PC-3 (cell line): ENCODE measurements at regions not wholly inside any gene's neighbourhood (a gene's known extent, or its start where the extent isn't known, plus 50 kb on each side); places are given as distances from the start of the nearest gene placed in this dataset.

Experiments used
- ATAC-seq: fragments of 200-7000 bp; cut with Tn5 transposase; 2 replicates; pipeline ENCODE4 v1.9.1; 2020; ENCODE audit warnings: mild to moderate bottlenecking, moderate library complexity
- BruUV-seq: library from RNA; stranded (reverse); fragments of 400-500 nt; replicated peaks from 2 replicates; lab custom pipeline; 2021; lab: Mats Ljungman, UMichigan
- CTCF ChIA-PET: fragments of 300-600 bp; sonication (Branson Sonifier 250); formaldehyde crosslinking; loops from one replicate; lab custom pipeline; 2022; ENCODE audit warnings: antibody characterized with exemption; lab: Charles Lee
- POLR2A ChIA-PET: fragments of 300-600 bp; sonication (Branson Sonifier 250); formaldehyde crosslinking; loops from one replicate; lab custom pipeline; 2022; ENCODE audit warnings: antibody characterized with exemption; ENCODE audit not compliant: unreplicated experiment; lab: Charles Lee
- DNase-seq: peaks from one replicate; pipeline ENCODE4 v3.0.0-alpha.2; 2015
- H2AFZ ChIP-seq: fragments of 300-600 bp; sonication (generic); 2 replicates; pipeline ENCODE4 v1.6.0; 2016; ENCODE audit warnings: antibody characterized with exemption, low read length
- H3F3A ChIP-seq: fragments of 300-600 bp; sonication (generic); one replicate; pipeline ENCODE4 v1.6.0; 2017; ENCODE audit warnings: antibody characterized with exemption, low read length, control low read depth, mild to moderate bottlenecking; ENCODE audit not compliant: unreplicated experiment
- H3K27ac ChIP-seq: fragments of 300-600 bp; sonication (generic); 2 replicates; pipeline ENCODE4 v1.5.1; 2016; ENCODE audit warnings: mild to moderate bottlenecking, low read length
- H3K27me3 ChIP-seq: fragments of 300-600 bp; sonication (generic); 2 replicates; pipeline ENCODE4 v1.6.1; 2016; ENCODE audit warnings: low read length, mixed read lengths
- H3K36me3 ChIP-seq: fragments of 300-600 bp; sonication (generic); 2 replicates; pipeline ENCODE4 v1.6.1; 2016; ENCODE audit warnings: low read depth, mixed run types, low read length, mixed read lengths
- H3K4me1 ChIP-seq: fragments of 300-600 bp; sonication (generic); 2 replicates; pipeline ENCODE4 v1.5.1; 2016; ENCODE audit warnings: low read length; ENCODE audit not compliant: insufficient read depth
- H3K4me2 ChIP-seq: fragments of 300-600 bp; sonication (generic); 2 replicates; pipeline ENCODE4 v1.6.0; 2016; ENCODE audit warnings: low read length
- H3K4me3 ChIP-seq: fragments of 300-600 bp; sonication (generic); 2 replicates; pipeline ENCODE4 v1.5.1; 2016; ENCODE audit warnings: mild to moderate bottlenecking, low read length, mixed read lengths
- H3K79me2 ChIP-seq: fragments of 300-600 bp; sonication (generic); 2 replicates; pipeline ENCODE4 v1.6.1; 2017; ENCODE audit warnings: low read length, mixed read lengths
- H3K9ac ChIP-seq: fragments of 300-600 bp; sonication (generic); 2 replicates; pipeline ENCODE4 v1.6.0; 2016; ENCODE audit warnings: mild to moderate bottlenecking, low read length
- H3K9me2 ChIP-seq: fragments of 300-600 bp; sonication (generic); replicated peaks from 2 replicates; pipeline ENCODE4 v1.6.1; 2016; ENCODE audit warnings: mixed run types, low read length, mixed read lengths
- H3K9me3 ChIP-seq: fragments of 300-600 bp; sonication (generic); 2 replicates; pipeline ENCODE4 v1.6.1; 2016; ENCODE audit warnings: low read length, mixed read lengths
- H4K20me1 ChIP-seq: fragments of 300-600 bp; sonication (generic); 2 replicates; pipeline ENCODE4 v1.6.1; 2016; ENCODE audit warnings: low read length, mixed read lengths
- CTCF ChIP-seq: fragments of 300-600 bp; sonication (generic); conservative IDR thresholded peaks from 2 replicates; pipeline ENCODE4 v1.5.1; 2017; ENCODE audit warnings: antibody characterized with exemption, low read depth, mild to moderate bottlenecking, low read length
- EZH2 ChIP-seq: fragments of 300-600 bp; sonication (generic); IDR thresholded peaks from one replicate; pipeline ENCODE4 v1.6.1; 2017; ENCODE audit warnings: antibody characterized with exemption, mild to moderate bottlenecking, low read length; ENCODE audit not compliant: unreplicated experiment
- EZH2phosphoT487 ChIP-seq: fragments of 300-600 bp; sonication (generic); IDR thresholded peaks from 2 replicates; pipeline ENCODE4 v1.6.1; 2018; ENCODE audit warnings: mild to moderate bottlenecking, antibody characterized with exemption, low read length, borderline replicate concordance
- intact Hi-C: fragments of 100-400 bp; cut with micrococcal nuclease; formaldehyde crosslinking; loops from 2 replicates; pipeline ENCODE4 v1.9.0; 2023

GRCh38 chr15:39486621-39487457 lies 94.0 kb upstream of the THBS1 start:
- Histone ChIP-seq H4K20me1 (no peaks in the 10 kb centered on the region), H3K4me3 (no peak overlapping the region), H3K27ac (no peak overlapping the region), H3K9ac (no peak overlapping the region), H3K9me3 (no peaks in the 10 kb centered on the region), H2AFZ (no peak overlapping the region), H3K4me2 (no peak overlapping the region), H3K4me1 (peaks cover 12% of the 10 kb centered on the region), H3K27me3 (no peaks in the 10 kb centered on the region), H3K9me2 (0 out of 2 replicates have a peak, but pooled peaks cover 3% of the 10 kb centered on the region), H3F3A (no peaks in the 10 kb centered on the region), H3K36me3 (no peaks in the 10 kb centered on the region), H3K79me2 (no peaks in the 10 kb centered on the region)
- no peak for TF ChIP-seq EZH2
- no peak for TF ChIP-seq CTCF
- no peak for TF ChIP-seq EZH2phosphoT487
- no TSS peak for BruUV-seq
- peak; percentile 23 for DNase-seq
- no peak for ATAC-seq
- CTCF ChIA-PET: interaction anchor here (0.8 kb wide), 1 partner anchor 161 kb away, joined by 4 read pairs; no protein-coding TSS in a partner anchor
- intact Hi-C loops: no loop called here
- POLR2A ChIA-PET: no interaction called here

- Histone ChIP-seq H3F3A (no peaks in the 10 kb centered on the region), H2AFZ (no peak overlapping the region), H3K79me2 (no peaks in the 10 kb centered on the region), H3K9me2 (0 out of 2 replicates have a peak, but pooled peaks cover 3% of the 10 kb centered on the region), H3K9me3 (no peaks in the 10 kb centered on the region), H3K4me2 (no peak overlapping the region), H3K9ac (no peak overlapping the region), H4K20me1 (no peaks in the 10 kb centered on the region), H3K4me1 (peaks cover 16% of the 10 kb centered on the region), H3K27me3 (no peaks in the 10 kb centered on the region), H3K27ac (no peak overlapping the region), H3K36me3 (no peaks in the 10 kb centered on the region), H3K4me3 (no peak overlapping the region)
- TF ChIP-seq EZH2phosphoT487: no peak
- TF ChIP-seq CTCF: no peak
- no peak for TF ChIP-seq EZH2
- CTCF ChIA-PET: interaction anchor here (0.8 kb wide), 1 partner anchor 160 kb away, joined by 4 read pairs; no protein-coding TSS in a partner anchor
- no peak for DNase-seq
- POLR2A ChIA-PET: no interaction called here
- ATAC-seq: no peak
- no TSS peak for BruUV-seq
- intact Hi-C loops: no loop called here
Observed at GRCh38 chr15:39487458-39487735, 93.5 kb upstream of the THBS1 start.

- H3K9me3 ChIP-seq: no peaks in the 10 kb centered on the region
- no peak overlapping the region for H3K4me2 ChIP-seq
- H3K9me2 ChIP-seq: 0 out of 2 replicates have a peak, but pooled peaks cover 3% of the 10 kb centered on the region
- H4K20me1 ChIP-seq: no peaks in the 10 kb centered on the region
- H3K27ac ChIP-seq: no peak overlapping the region
- no peaks in the 10 kb centered on the region for H3K79me2 ChIP-seq
- POLR2A ChIA-PET: no interaction called here
- H3K4me1 ChIP-seq: peaks cover 22% of the 10 kb centered on the region
- no peaks in the 10 kb centered on the region for H3K27me3 ChIP-seq
- ATAC-seq (no peak), DNase-seq (no peak)
- H3K4me3 ChIP-seq: no peak overlapping the region
- no peaks in the 10 kb centered on the region for H3K36me3 ChIP-seq
- no TSS peak for BruUV-seq
- no peak for TF ChIP-seq CTCF
- no peak for TF ChIP-seq EZH2phosphoT487
- TF ChIP-seq EZH2: no peak
- no peak overlapping the region for H2AFZ ChIP-seq
- intact Hi-C loops: no loop called here
- H3K9ac ChIP-seq: no peak overlapping the region
- H3F3A ChIP-seq: no peaks in the 10 kb centered on the region
- CTCF ChIA-PET: no interaction called here
Observed at GRCh38 chr15:39488516-39488915, 92.4 kb upstream of the THBS1 start.
